ENCODE measurements at regions not wholly inside any gene's neighbourhood (a gene's known extent, or its start where the extent isn't known, plus 50 kb on each side); places are given as distances from the start of the nearest gene placed in this dataset.

DNA sequence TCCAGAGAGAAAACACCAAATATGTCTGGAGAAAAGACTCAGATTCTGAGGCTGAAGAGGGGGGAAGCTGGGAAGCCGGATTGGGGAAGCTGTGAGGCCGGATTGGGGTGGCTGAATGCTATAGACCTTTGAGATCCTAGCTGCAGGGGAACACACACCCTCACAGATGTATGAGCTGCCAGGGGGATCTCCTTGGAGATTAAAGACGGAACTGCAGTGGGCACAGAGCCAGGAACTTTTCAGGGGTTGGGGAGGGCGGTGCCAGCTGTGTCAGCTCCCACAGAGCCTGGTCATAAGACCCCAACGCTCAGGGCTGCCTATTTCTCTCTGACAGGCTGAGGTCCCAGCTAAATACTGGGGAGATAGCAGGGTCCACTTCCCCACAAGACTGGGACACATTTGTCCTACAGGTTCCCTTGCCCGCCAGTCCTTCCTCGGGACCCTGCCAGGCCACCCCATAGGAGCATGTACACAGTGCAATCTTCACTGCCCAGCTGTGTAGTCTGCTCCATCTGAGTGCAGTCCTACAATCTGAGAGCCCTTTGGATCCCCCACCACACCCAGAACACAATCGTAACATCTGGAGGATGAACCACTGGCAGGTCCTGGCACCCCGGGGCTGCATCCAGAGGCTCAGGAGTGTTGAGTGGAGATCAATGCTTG is 1893.9 kb downstream of the PCDH9 start:
- Histone ChIP-seq H2AFZ (ENCODE audit: control insufficient read depth, low read depth, low read length) (no peak overlapping the region), H3K4me2 (ENCODE audit: control insufficient read depth, insufficient read depth) (no peak overlapping the region), H3K79me2 (ENCODE audit: control insufficient read depth, insufficient read depth, low read length) (no peaks in the 10 kb centered on the region), H3K9me3 (replicated peaks; ENCODE audit: control insufficient read depth, insufficient read depth, low read length) (no peaks in the 10 kb centered on the region), H3K4me1 (ENCODE audit: control insufficient read depth, insufficient read depth, low read length) (no peaks in the 10 kb centered on the region), H3K9ac (ENCODE audit: control insufficient read depth, insufficient read depth, low read length) (no peak overlapping the region), H4K20me1 (ENCODE audit: control insufficient read depth, insufficient read depth) (no peaks in the 10 kb centered on the region), H3K4me3 (no peak overlapping the region), H3K27ac (ENCODE audit: control insufficient read depth, insufficient read depth) (no peak overlapping the region), H3K36me3 (ENCODE audit: control insufficient read depth in 2 of 2, insufficient read depth in 2 of 2, low read length in 1 of 2) (no peaks in the 10 kb centered on the region), H3K27me3 (replicated peaks in 1 of 2; ENCODE audit: control insufficient read depth in 2 of 2, insufficient read depth in 2 of 2, low read length in 1 of 2) (no peaks in the 10 kb centered on the region)
- ATAC-seq (no peak), FAIRE-seq (no peak), DNase-seq (ENCODE audit: low read depth, low spot score) (no peak)
- ChIA-PET POLR2A (no interaction called here), CTCF (no interaction called here), RAD21 (ENCODE audit: unreplicated experiment) (no interaction called here), SMC1A (ENCODE audit: uncharacterized antibody, unreplicated experiment) (no interaction called here)
- in situ Hi-C loops (cut with MboI), result no loop called here
- WGBS (ENCODE audit: insufficient coverage, insufficient replicate concordance, low lambda C conversion rate, missing lambda C conversion rate), result 15% methylated on average over 9 of the region's 9 CpGs
- intact Hi-C loops (cut with micrococcal nuclease; ENCODE audit: unreplicated experiment), result no loop called here
- TF ChIP-seq SUPT20H (IDR thresholded peaks at IDR 0.05; ENCODE audit: borderline replicate concordance, control insufficient read depth, low read depth, low read length), result no peak
- no peak for TF ChIP-seq RFX5 (IDR thresholded peaks at IDR 0.05; ENCODE audit: low read depth, low read length)
- no peak for TF ChIP-seq ZBED1 (IDR thresholded peaks at IDR 0.05; ENCODE audit: borderline replicate concordance)
- no peak for TF ChIP-seq SMC3 (IDR thresholded peaks at IDR 0.05; ENCODE audit: borderline replicate concordance, low read length)
- TF ChIP-seq, protein P1, sequence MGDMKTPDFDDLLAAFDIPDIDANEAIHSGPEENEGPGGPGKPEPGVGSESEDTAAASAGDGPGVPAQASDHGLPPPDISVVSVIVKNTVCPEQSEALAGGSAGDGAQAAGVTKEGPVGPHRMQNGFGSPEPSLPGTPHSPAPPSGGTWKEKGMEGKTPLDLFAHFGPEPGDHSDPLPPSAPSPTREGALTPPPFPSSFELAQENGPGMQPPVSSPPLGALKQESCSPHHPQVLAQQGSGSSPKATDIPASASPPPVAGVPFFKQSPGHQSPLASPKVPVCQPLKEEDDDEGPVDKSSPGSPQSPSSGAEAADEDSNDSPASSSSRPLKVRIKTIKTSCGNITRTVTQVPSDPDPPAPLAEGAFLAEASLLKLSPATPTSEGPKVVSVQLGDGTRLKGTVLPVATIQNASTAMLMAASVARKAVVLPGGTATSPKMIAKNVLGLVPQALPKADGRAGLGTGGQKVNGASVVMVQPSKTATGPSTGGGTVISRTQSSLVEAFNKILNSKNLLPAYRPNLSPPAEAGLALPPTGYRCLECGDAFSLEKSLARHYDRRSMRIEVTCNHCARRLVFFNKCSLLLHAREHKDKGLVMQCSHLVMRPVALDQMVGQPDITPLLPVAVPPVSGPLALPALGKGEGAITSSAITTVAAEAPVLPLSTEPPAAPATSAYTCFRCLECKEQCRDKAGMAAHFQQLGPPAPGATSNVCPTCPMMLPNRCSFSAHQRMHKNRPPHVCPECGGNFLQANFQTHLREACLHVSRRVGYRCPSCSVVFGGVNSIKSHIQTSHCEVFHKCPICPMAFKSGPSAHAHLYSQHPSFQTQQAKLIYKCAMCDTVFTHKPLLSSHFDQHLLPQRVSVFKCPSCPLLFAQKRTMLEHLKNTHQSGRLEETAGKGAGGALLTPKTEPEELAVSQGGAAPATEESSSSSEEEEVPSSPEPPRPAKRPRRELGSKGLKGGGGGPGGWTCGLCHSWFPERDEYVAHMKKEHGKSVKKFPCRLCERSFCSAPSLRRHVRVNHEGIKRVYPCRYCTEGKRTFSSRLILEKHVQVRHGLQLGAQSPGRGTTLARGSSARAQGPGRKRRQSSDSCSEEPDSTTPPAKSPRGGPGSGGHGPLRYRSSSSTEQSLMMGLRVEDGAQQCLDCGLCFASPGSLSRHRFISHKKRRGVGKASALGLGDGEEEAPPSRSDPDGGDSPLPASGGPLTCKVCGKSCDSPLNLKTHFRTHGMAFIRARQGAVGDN (IDR thresholded peaks at IDR 0.05), result no peak
- TF ChIP-seq FOS (IDR thresholded peaks at IDR 0.05; ENCODE audit: borderline replicate concordance, extremely low read depth, insufficient read length), result no peak
- TF ChIP-seq RB1 (IDR thresholded peaks at IDR 0.05; ENCODE audit: borderline replicate concordance), result no peak
- no peak for TF ChIP-seq EGR1 (IDR thresholded peaks at IDR 0.05; ENCODE audit: borderline replicate concordance in 1 of 2, low read depth in 2 of 2, low read length in 2 of 2)
- TF ChIP-seq MXI1 (IDR thresholded peaks at IDR 0.05; ENCODE audit: low read depth, low read length), result no peak
- BruUV-seq (replicated peaks), result no TSS peak
